Neural progenitor cell (in vitro differentiated cells): ENCODE measurements at regions not wholly inside any gene's neighbourhood (a gene's known extent, or its start where the extent isn't known, plus 50 kb on each side); places are given as distances from the start of the nearest gene placed in this dataset.

Source experiments
- EZH2 ChIP-seq: fragments of 200-600 bp; sonication (generic); IDR thresholded peaks from 2 replicates; pipeline ENCODE4 v1.6.1; 2017; ENCODE audit warnings: antibody characterized with exemption, mild to moderate bottlenecking, moderate library complexity
- TF ChIP-seq, protein P1 (sequence below): fragments of 200-600 bp; sonication (generic); IDR thresholded peaks from 2 replicates; pipeline ENCODE4 v1.5.1; 2017; ENCODE audit warnings: antibody characterized with exemption, mild to moderate bottlenecking

DNA sequence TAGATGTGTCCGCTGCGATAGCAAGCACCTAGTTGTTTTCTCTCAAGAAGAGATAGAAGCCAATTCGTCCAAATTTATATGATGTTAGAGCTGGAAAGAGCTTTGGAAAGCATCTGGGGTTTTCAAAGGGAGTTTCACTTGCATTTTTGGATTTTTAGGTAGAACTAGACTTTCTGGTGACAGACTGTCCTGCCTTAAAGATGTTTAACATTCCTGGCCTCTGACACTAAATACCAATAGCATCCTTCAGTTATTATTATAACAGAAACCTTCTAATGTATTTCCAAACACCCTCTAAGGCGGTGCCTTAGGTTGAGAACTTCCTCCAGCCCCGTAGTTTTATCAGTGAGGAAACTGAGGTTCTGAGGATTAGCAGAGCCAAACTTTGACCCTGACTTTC, 305.3 kb downstream of the SATB1 start:
- TF ChIP-seq, protein P1, sequence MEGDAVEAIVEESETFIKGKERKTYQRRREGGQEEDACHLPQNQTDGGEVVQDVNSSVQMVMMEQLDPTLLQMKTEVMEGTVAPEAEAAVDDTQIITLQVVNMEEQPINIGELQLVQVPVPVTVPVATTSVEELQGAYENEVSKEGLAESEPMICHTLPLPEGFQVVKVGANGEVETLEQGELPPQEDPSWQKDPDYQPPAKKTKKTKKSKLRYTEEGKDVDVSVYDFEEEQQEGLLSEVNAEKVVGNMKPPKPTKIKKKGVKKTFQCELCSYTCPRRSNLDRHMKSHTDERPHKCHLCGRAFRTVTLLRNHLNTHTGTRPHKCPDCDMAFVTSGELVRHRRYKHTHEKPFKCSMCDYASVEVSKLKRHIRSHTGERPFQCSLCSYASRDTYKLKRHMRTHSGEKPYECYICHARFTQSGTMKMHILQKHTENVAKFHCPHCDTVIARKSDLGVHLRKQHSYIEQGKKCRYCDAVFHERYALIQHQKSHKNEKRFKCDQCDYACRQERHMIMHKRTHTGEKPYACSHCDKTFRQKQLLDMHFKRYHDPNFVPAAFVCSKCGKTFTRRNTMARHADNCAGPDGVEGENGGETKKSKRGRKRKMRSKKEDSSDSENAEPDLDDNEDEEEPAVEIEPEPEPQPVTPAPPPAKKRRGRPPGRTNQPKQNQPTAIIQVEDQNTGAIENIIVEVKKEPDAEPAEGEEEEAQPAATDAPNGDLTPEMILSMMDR, result no peak
- TF ChIP-seq EZH2, result no peak
